Gastrocnemius medialis (tissue), 4 donors: ENCODE measurements at regions not wholly inside any gene's neighbourhood (a gene's known extent, or its start where the extent isn't known, plus 50 kb on each side); places are given as distances from the start of the nearest gene placed in this dataset.

Source experiments
- ATAC-seq, 2 donors: fragments of 150-250 bp; one replicate each; pipeline ENCODE4 v1.9.1; 2016
- DNase-seq, 2 donors: peaks; one replicate each; pipeline ENCODE4 v3.0.0-alpha.2; 2019
- H3K27ac ChIP-seq, 4 donors: fragments of 200-600 bp; sonication (generic); 1 replicate in 1 of 4; 2 replicates in 3 of 4; pipeline ENCODE4 v1.5.1; 2016 to 2018; ENCODE audit warnings: mild to moderate bottlenecking in 2 of 4, moderate library complexity in 1 of 4
- H3K27me3 ChIP-seq, 3 donors: fragments of 200-600 bp; sonication (generic) in 2 of 3; 1 replicate in 1 of 3; 2 replicates in 2 of 3; pipeline versions ENCODE4 v1.5.1 to v1.6.0; 2016 to 2019; ENCODE audit warnings: mild to moderate bottlenecking in 1 of 3, moderate library complexity in 1 of 3
- H3K36me3 ChIP-seq, 2 donors: fragments of 200-600 bp; sonication (generic) in 1 of 2; one replicate each; pipeline ENCODE4 v1.5.1; 2017 to 2018
- H3K4me1 ChIP-seq, 2 donors: fragments of 200-600 bp; sonication (generic) in 1 of 2; one replicate each; pipeline ENCODE4 v1.5.1; 2016 to 2017; ENCODE audit warnings: mild to moderate bottlenecking in 2 of 2
- H3K4me3 ChIP-seq, 4 donors: fragments of 200-600 bp; sonication (generic) in 3 of 4; 1 replicate in 1 of 4; 2 replicates in 3 of 4; pipeline ENCODE4 v1.5.1; 2016 to 2019; ENCODE audit warnings: mild to moderate bottlenecking in 2 of 4
- H3K9me3 ChIP-seq, 3 donors: fragments of 200-600 bp; sonication (generic) in 2 of 3; 1 replicate in 1 of 3; 2 replicates in 2 of 3; pipeline ENCODE4 v1.5.1; 2016 to 2019
- CTCF ChIP-seq, 5 experiments: fragments of 450-650 bp in 3 of 5; fragments of 200-600 bp in 2 of 5; sonication (generic) in 2 of 5; IDR thresholded peaks in 4 of 5; conservative IDR thresholded peaks in 1 of 5; 1 replicate in 4 of 5; 2 replicates in 1 of 5; pipeline ENCODE4 v1.5.1; 2016 to 2019; ENCODE audit warnings: antibody characterized with exemption in 5 of 5, mild to moderate bottlenecking in 3 of 5, moderate library complexity in 3 of 5
- POLR2A ChIP-seq, 2 donors: fragments of 450-650 bp; IDR thresholded peaks; one replicate each; pipeline ENCODE4 v1.6.1; 2017; ENCODE audit warnings: antibody characterized with exemption in 2 of 2, mild to moderate bottlenecking in 2 of 2, moderate library complexity in 2 of 2
- in situ Hi-C, 4 donors: fragments of 200-750 bp; cut with MboI; loops; one replicate each; pipeline versions ENCODE4 v1.15.0 to v1.8.0; 2017; ENCODE audit warnings: low sequenced_read_pairs in 4 of 4
- intact Hi-C: fragments of 100-400 bp; cut with DNase I; formaldehyde crosslinking; loops from one replicate; pipeline ENCODE4 v1.15.1; 2023; ENCODE audit warnings: low total_unique reads

DNA sequence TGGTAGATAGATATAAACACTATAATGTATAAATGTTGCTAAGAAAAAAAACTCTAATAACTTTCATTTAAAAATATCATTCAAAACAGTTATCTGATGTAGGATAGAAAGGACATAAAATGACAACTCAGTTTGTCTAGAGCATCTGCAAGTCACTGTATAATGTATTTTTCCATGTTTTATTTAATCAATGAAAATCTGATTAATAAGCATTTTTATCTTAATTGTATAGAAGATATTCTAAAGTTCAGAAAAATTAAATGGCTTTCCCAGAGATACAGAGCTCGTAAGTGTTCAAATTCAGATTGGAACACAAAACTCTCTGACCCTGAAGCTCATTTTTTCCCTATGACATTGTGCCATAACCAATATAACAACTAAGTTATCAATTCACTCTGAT, 295.9 kb upstream of the DCN start:
- intact Hi-C loops, result no loop called here
- Histone ChIP-seq H3K27ac (no peak overlapping the region), H3K4me1 (no peaks in the 10 kb centered on the region), H3K4me3 (no peak overlapping the region), H3K27me3 (no peaks in the 10 kb centered on the region), H3K36me3 (no peaks in the 10 kb centered on the region), H3K9me3 (no peaks in the 10 kb centered on the region)
- no peak for ATAC-seq
- no peak for TF ChIP-seq CTCF (IDR thresholded peaks at IDR 0.05 in 4 of 5, conservative IDR thresholded peaks at IDR 0.05 in 1 of 5)
- TF ChIP-seq POLR2A (IDR thresholded peaks at IDR 0.05), result no peak
- no peak for DNase-seq
- in situ Hi-C loops, result no loop called here

DNA sequence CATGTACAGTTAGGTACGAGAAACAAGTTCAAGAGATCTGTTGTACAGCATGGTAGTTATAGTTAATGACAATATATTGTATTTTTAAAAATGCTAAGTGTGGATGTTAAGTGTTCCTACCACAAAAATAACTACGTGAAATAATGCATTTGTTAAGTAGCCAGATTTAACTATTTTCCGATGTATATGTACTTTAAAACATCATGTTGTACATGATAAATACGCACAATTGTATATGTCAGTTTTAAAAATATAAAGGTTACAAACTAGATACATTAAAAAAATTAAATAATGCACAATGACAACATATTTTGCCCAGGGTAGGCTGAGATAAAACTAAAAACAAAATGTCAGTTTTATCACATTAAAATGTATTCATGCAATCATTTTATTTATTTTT, 285.1 kb upstream of the DCN start:
- Histone ChIP-seq H3K36me3 (no peaks in the 10 kb centered on the region), H3K4me1 (no peaks in the 10 kb centered on the region), H3K4me3 (no peak overlapping the region), H3K9me3 (no peaks in the 10 kb centered on the region), H3K27ac (no peak overlapping the region), H3K27me3 (no peaks in the 10 kb centered on the region)
- intact Hi-C loops (no loop called here), in situ Hi-C loops (no loop called here)
- ATAC-seq (no peak), DNase-seq (no peak)
- TF ChIP-seq POLR2A (IDR thresholded peaks at IDR 0.05), result no peak
- no peak for TF ChIP-seq CTCF (IDR thresholded peaks at IDR 0.05 in 4 of 5, conservative IDR thresholded peaks at IDR 0.05 in 1 of 5)

DNA sequence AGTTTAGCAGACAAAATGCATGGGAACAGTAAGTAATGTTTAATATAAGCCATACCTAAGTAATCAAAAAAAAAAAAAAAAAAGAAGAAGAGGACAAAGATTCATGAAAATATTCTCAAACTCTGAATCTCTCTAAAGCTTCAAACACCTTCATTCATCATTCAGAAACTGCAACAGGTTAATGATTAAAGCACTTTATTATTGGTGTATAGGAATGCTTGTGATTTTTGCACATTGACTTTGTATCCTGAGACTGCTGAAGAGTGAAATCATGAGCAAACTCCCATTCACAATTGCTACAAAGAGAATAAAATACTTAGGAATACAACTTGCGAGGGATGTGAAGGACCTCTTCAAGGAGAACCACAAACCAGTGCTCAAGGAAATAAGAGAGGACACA, 278.4 kb upstream of the DCN start:
- intact Hi-C loops, result no loop called here
- Histone ChIP-seq H3K27me3 (no peaks in the 10 kb centered on the region), H3K4me1 (no peaks in the 10 kb centered on the region), H3K27ac (no peak overlapping the region), H3K9me3 (no peaks in the 10 kb centered on the region), H3K4me3 (no peak overlapping the region), H3K36me3 (no peaks in the 10 kb centered on the region)
- DNase-seq, result no peak
- ATAC-seq, result no peak
- TF ChIP-seq CTCF (IDR thresholded peaks at IDR 0.05 in 4 of 5, conservative IDR thresholded peaks at IDR 0.05 in 1 of 5), result no peak
- TF ChIP-seq POLR2A (IDR thresholded peaks at IDR 0.05), result no peak
- in situ Hi-C loops, result no loop called here

- H3K27ac ChIP-seq, result no peak overlapping the region
- intact Hi-C loops (no loop called here), in situ Hi-C loops (no loop called here)
- DNase-seq (no peak), ATAC-seq (no peak)
- H3K4me1 ChIP-seq, result no peaks in the 10 kb centered on the region
- TF ChIP-seq CTCF (IDR thresholded peaks at IDR 0.05 in 4 of 5, conservative IDR thresholded peaks at IDR 0.05 in 1 of 5) (no peak), POLR2A (IDR thresholded peaks at IDR 0.05) (no peak)
- no peak overlapping the region for H3K4me3 ChIP-seq
- H3K36me3 ChIP-seq, result no peaks in the 10 kb centered on the region
- H3K9me3 ChIP-seq, result no peaks in the 10 kb centered on the region
- no peaks in the 10 kb centered on the region for H3K27me3 ChIP-seq
These were observed 277.9 kb upstream of the DCN start for GRCh38 chr12:91460469-91460868.

- H3K27me3 ChIP-seq, result no peaks in the 10 kb centered on the region
- no peaks in the 10 kb centered on the region for H3K4me1 ChIP-seq
- H3K9me3 ChIP-seq, result no peaks in the 10 kb centered on the region
- intact Hi-C loops (no loop called here), in situ Hi-C loops (no loop called here)
- H3K27ac ChIP-seq, result no peak overlapping the region
- H3K36me3 ChIP-seq, result no peaks in the 10 kb centered on the region
- TF ChIP-seq POLR2A (IDR thresholded peaks at IDR 0.05), result no peak
- no peak for TF ChIP-seq CTCF (IDR thresholded peaks at IDR 0.05 in 4 of 5, conservative IDR thresholded peaks at IDR 0.05 in 1 of 5)
- ATAC-seq (no peak), DNase-seq (no peak)
- no peak overlapping the region for H3K4me3 ChIP-seq
These were observed 272.7 kb upstream of the DCN start for GRCh38 chr12:91455321-91455720.
